H7 (cell line): ENCODE measurements at regions not wholly inside any gene's neighbourhood (a gene's known extent, or its start where the extent isn't known, plus 50 kb on each side); places are given as distances from the start of the nearest gene placed in this dataset.

Source experiments
- DNase-seq: peaks from one replicate; pipeline ENCODE4 v3.0.0; 2012
- H3K27me3 ChIP-seq: 2 replicates; pipeline ENCODE4 v1.6.0; 2011; ENCODE audit warnings: mild to moderate bottlenecking, low read length; ENCODE audit not compliant: control insufficient read depth, insufficient read depth
- H3K36me3 ChIP-seq: replicated peaks from 2 replicates; pipeline ENCODE4 v1.5.1; 2011; ENCODE audit warnings: low read length; ENCODE audit not compliant: control insufficient read depth, insufficient read depth
- H3K4me3 ChIP-seq: 2 replicates; pipeline ENCODE4 v1.5.1; 2011; ENCODE audit warnings: low read depth, mild to moderate bottlenecking, control low read depth, low read length, moderate library complexity; ENCODE audit not compliant: insufficient read depth

DNA sequence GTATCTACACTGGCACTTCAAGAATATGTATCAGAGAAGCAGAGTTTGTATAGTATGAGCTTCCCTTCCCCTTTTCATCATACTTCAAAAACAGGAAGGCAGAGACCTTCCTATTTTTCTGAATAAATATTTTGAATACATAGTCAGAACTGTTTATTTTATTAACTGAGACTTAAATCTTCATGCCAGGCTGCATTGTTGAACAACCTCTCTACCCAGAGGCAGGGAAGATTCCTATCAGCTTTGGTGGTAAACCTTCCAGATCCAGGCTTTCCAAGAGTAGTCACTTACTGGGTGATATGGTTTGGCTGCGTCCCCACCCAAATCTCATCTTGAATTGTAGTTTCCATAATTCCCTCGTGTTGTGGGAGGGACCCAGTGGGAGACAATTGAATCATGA is 217.4 kb upstream of the ATP11B start:
- no peak for DNase-seq
- H3K4me3 ChIP-seq: no peak overlapping the region
- no peaks in the 10 kb centered on the region for H3K36me3 ChIP-seq
- H3K27me3 ChIP-seq: no peaks in the 10 kb centered on the region

DNA sequence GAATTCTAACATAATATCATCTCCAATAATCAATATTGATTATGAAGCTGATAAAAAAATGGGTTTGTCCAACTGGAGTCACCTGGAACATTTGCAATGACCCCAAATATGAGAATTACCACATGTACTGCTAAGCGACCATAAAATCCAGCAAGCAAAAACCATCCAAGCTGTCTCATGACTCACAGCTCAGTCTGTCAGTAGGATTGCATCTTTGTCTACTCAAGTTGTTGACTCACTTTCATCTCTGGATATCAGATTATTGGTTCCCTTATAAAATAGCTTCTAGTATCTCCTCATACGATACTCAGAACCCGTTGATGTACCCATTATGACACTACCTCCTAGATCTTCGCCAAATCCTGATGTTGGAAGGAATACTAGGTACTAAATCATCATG is 209.8 kb upstream of the ATP11B start:
- Histone ChIP-seq H3K27me3 (no peaks in the 10 kb centered on the region), H3K4me3 (no peak overlapping the region), H3K36me3 (no peaks in the 10 kb centered on the region)
- DNase-seq: no peak

DNA sequence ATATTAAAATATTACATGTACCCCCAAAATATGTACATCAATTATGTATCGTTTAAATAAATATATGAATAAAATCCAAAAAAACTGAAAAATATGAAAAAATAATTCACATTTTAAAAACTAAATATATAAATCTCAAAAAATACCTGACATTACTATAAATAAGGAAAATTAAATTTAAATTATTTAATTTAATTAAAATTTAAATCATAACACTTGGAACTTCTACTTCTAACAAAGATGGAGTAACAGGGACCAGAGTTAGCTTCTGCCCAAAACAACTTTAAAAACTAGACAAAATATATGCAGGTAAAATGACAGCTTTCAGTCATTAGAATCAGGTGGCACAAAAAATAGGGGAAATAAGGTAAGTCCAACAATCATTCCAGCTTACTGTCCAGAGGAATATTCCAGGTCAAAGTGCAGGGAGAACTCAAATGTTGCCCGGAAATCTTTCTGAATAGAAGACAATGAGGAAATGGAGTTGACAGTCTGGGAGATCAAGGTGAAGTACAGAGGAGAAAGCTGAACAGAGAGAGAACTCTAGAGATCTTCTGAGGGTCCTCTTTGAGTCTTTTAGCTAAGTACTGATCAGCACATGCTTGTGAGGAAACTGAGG is 207.7 kb upstream of the ATP11B start:
- no peaks in the 10 kb centered on the region for H3K27me3 ChIP-seq
- no peak for DNase-seq
- H3K36me3 ChIP-seq: no peaks in the 10 kb centered on the region
- H3K4me3 ChIP-seq: no peak overlapping the region

DNA sequence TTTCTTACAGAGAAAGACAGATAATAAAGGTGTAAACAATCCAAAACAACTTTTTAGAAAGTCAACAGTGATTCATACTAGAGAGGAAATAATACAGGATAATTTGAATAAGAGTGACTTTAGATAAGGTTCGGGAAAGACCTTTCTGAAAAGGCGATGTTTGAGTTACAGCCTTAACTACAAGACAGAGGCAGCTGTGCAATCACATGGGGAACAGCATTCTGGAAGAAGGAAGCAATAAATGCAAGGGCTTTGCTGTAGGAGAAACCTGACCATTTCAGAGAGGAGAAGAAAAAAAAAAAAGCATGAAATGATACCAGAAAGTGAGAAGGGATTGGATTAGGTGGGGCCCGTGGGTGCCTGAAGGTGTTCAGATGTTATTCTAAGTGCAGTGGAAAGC is 200.6 kb upstream of the ATP11B start:
- Histone ChIP-seq H3K4me3 (no peak overlapping the region), H3K27me3 (no peaks in the 10 kb centered on the region), H3K36me3 (no peaks in the 10 kb centered on the region)
- DNase-seq: no peak

DNA sequence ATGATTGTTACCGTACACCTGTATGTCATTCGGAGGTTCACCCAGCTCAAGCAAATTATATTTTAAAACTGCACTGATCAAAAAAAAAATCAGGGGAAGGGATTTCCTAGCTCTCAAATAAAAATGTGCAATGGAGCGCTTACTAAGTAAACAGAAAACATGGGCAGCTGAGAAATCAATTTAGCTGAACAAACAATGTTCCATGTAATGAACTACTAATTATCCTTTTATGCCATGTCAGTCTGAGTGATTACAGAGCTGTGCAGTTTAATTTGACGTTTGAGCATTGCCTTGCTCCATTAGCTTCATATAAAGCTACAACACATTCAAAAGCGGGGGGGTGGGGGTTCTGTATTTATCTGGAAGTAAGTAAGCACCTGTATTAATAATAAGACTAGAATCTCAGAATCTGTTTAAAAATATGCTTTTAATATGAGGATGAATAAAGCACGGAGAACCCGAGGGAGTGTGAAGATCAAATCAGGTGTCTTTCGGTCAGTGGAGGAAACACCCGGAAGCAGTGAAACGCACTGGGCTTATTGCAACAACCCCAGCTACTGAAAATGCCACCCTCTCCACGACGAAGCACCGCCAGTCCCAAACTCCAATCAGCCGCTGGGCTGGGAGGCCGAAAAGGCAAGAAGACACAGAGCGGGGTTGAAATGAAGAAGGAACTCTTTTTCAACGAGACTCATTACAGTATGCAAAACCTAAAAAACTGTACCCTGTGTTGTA is 196.5 kb upstream of the ATP11B start:
- no peak for DNase-seq
- Histone ChIP-seq H3K4me3 (no peak overlapping the region), H3K27me3 (no peaks in the 10 kb centered on the region), H3K36me3 (no peaks in the 10 kb centered on the region)

DNA sequence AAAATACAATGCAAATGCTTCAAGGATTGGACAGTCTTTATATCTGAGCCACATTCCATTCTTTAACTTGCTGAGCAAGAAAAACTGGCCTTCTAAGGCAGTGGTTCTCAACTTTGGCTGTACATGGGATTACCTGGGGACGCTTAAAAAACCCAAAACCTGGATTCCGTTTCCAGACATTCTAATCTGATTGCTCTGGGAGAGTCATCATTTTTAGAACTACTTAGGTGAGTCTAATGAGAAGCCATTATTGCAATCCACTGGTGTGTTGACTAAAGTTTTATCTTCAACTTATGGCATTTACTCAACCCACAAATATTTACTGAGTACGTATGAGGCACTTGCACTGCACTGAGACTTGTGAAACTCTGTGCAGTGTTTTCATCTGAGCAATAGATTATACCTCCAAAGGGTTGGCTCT is 195.7 kb upstream of the ATP11B start:
- no peak overlapping the region for H3K4me3 ChIP-seq
- H3K27me3 ChIP-seq: no peaks in the 10 kb centered on the region
- H3K36me3 ChIP-seq: no peaks in the 10 kb centered on the region
- DNase-seq: no peak

DNA sequence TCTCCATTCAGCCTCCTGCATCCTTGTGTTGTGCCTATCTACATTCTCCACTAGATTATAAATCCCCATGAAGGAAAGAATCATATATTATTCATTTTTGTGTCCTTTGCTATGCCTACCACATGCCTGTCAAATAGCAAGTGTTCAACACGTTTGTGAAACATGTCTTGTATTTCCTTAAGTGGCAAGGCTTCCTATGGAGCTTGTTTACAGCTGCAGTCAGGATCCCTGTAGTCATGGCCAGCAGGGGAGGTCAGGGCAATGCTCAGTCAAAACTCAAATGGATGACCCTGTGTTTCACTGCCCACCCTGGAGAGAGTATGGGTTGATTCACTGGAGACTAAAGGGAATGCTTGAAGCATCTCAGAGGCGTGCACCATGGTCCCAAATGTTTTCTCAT is 191.7 kb upstream of the ATP11B start:
- no peak overlapping the region for H3K4me3 ChIP-seq
- H3K36me3 ChIP-seq: no peaks in the 10 kb centered on the region
- no peak for DNase-seq
- no peaks in the 10 kb centered on the region for H3K27me3 ChIP-seq

DNA sequence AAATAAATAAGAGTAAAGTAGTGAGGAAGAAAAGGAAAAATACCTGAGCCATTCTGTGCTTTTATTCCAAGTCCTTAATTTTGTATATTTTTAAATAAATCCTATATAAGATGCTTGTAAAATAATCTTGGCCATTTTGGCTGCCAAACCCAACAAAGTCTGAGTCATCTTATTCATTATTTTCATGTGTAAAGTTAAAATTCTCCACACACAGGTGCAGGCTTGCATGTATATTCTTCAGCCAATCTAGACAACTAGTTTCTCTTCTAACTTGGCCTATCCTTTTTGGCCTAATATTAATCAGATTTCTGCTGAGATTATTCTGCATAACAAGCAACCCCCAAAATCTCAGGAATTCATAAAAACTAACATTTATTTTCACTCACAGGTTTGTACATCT is 189.8 kb upstream of the ATP11B start:
- Histone ChIP-seq H3K27me3 (no peaks in the 10 kb centered on the region), H3K4me3 (no peak overlapping the region), H3K36me3 (no peaks in the 10 kb centered on the region)
- DNase-seq: no peak

DNA sequence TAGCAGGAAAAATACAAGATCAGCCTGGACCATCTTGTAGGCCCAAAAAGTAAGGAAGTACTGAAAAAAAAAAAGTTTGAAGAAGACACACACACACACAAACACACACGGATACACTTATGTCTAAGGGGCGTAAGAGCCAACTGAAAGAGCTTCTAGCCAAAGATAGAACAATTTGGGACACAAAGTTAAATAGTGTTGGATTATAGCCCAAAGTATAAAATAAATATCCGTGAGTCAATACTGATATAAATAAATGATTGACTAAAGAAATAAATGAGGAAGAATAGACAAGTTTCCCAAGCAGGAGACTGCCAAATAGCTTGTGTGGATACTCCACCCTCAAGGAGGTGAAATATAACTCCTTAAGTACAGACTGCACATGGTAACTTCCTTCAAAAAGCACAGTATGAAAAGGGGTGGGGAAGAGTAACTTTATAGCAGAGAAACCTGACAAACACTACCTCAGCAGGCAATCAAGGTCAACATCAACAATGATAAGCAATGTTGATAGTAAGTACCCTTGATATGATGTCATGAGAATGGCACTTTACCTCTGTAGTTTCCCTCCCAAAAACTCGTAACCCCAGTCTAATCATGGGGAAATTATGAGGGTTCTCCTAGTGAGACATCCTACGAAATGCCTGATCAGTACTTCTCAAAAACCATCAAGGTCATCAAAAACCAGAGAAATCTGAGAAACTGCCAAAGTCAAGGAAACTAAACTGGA is 187.3 kb upstream of the ATP11B start:
- no peak for DNase-seq
- Histone ChIP-seq H3K27me3 (no peaks in the 10 kb centered on the region), H3K36me3 (no peaks in the 10 kb centered on the region), H3K4me3 (no peak overlapping the region)

DNA sequence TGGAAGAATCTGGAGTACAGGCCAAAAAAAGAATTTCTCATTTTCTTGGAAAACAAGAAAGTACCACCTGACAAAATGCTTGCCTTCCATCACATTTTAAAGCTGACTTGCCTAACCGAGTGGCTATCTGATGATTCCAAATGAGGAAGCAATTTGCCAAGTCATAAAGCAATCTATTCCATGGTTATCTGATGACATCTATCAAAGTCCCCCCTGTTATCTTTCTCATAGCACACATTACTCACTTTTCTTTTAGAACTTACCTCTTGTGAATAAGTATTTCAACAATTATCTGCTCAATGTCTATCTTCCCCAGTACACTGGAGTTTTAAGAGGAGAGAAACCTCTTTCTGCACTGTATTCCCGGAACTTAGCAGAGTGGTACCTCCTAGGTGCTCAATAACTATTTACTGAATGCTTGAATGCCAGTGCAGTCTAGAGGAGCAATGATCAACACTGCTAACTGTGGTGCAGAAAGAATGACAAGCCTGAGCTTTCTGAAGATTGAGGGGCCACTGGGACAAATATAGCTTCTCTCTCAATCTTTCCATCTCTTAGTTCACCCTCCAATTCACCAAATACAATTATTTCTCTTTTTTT is 186.3 kb upstream of the ATP11B start:
- no peak for DNase-seq

DNA sequence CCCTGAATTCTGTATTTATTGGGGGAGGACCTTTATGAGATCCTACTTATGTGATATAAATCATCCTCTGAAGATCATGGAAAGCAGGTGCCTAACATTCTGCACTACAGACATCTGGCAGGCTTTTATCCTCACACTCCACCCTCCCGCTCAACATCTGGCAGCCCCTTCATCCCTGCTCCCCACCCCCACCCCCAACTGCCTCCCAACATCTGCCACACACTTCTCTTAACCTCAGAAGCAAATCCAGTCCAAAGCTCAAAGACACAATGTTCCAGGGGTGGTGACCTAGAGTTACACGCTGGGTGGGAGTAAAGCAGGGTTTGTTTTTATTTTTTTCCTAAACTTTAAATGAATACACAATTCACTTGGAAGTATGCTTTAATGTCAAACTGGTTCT is 184.5 kb upstream of the ATP11B start:
- DNase-seq: no peak
- no peak overlapping the region for H3K4me3 ChIP-seq
- no peaks in the 10 kb centered on the region for H3K36me3 ChIP-seq
- no peaks in the 10 kb centered on the region for H3K27me3 ChIP-seq

More for the DNA sequence above, 186.3 kb upstream of the ATP11B start:
- Histone ChIP-seq H3K36me3 (no peaks in the 10 kb centered on the region), H3K4me3 (no peak overlapping the region), H3K27me3 (no peaks in the 10 kb centered on the region)

DNA sequence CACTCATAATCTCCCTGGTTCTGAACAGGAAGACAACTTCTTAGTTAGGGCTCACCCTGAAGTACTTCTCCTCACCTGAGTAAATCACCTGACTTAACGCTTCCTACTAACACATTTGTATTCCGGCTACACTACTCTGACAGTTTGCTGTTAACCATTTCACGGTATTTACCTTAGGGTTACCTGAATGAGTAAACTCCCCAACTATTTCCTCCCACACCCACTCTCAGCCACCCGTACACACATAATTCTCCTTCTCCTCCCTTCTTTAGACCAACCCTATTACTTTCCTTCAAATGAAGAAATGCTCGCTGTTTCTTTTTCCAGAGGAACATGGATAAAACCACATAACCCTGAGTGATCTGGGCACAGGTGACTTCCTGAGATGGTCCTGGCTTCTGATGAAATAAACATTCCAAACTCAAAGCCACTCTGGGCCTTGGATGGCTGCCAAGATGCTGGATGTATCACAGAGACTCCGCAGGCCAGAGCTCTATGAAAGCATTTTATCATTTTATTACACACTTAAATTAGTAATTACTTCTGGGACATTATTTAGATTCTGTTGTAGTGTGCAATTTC is 183.6 kb upstream of the ATP11B start:
- Histone ChIP-seq H3K4me3 (no peak overlapping the region), H3K27me3 (no peaks in the 10 kb centered on the region), H3K36me3 (no peaks in the 10 kb centered on the region)
- DNase-seq: no peak

DNA sequence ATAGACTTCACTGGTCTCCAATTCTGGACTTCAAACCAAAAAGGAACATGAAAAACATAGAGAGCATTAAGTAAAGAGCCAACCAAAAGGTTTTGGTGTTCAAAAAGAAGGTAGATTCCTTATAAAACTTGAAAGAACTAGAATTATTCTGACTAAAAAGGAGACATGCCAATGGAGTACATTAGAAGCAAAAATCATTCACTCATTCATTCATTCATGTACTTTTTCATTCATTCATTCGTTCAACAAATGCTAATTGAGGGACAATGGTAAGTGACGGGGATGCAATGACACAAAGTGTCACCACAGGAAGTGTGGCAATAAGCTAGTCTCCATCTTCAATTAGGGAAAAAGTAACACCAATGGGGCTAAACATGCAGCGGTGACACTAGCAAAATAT is 181.0 kb upstream of the ATP11B start:
- H3K27me3 ChIP-seq: no peaks in the 10 kb centered on the region
- H3K4me3 ChIP-seq: no peak overlapping the region
- no peak for DNase-seq
- H3K36me3 ChIP-seq: no peaks in the 10 kb centered on the region

DNA sequence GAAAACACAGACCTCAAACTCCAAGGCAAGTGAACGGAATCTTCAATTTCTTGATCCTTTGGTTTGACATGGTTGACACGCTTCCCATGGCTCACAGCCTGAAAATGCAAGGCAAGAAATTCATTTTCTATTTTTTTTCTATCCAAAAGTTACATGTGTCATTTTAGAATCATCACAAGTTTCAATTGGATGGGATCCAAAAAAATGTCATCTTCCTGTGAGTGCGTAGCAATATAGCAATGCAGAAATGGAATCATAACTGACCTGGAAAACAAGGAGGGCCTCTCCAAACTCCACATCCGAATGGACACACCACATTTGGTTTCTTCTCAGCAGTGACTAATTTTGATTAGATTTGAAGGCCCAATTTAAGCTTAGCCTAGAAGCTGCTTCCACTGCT is 175.8 kb upstream of the ATP11B start:
- DNase-seq: no peak
- H3K27me3 ChIP-seq: no peaks in the 10 kb centered on the region
- H3K4me3 ChIP-seq: no peak overlapping the region
- no peaks in the 10 kb centered on the region for H3K36me3 ChIP-seq
